ENCODE measurements at regions not wholly inside any gene's neighbourhood (a gene's known extent, or its start where the extent isn't known, plus 50 kb on each side); places are given as distances from the start of the nearest gene placed in this dataset.

DNA sequence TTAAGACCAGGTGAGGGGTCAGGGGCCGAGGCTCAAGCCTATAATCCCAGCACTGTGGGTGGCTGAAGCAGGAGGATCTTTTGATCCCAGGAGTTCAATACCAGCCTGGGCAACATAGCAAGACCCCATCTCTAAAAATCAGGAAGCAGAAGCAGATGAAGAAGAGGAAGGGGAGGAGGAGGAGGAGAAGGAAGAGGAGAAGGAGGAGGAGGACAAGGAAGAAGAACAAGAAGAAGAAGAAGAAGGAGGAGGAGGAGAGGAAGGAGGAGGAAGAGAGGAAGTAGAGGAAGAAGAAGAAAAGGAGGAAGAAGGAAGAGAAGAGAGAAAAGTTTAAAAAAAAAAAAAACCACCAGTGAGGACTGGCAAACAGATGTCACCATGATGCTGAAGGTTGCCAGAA, 92.0 kb upstream of the TMEM26 start:
- H3K4me3 ChIP-seq (ENCODE audit: low read depth, low read length), result no peak overlapping the region
- TF ChIP-seq, protein P1, sequence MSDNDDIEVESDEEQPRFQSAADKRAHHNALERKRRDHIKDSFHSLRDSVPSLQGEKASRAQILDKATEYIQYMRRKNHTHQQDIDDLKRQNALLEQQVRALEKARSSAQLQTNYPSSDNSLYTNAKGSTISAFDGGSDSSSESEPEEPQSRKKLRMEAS (IDR thresholded peaks at IDR 0.05; ENCODE audit: low read depth, low read length), result no peak
- TF ChIP-seq POLR2A (IDR thresholded peaks at IDR 0.05; ENCODE audit: extremely low read depth, insufficient read length) (no peak), MYC (IDR thresholded peaks at IDR 0.05; ENCODE audit: low read depth, low read length) (no peak)
- TF ChIP-seq, protein P2, sequence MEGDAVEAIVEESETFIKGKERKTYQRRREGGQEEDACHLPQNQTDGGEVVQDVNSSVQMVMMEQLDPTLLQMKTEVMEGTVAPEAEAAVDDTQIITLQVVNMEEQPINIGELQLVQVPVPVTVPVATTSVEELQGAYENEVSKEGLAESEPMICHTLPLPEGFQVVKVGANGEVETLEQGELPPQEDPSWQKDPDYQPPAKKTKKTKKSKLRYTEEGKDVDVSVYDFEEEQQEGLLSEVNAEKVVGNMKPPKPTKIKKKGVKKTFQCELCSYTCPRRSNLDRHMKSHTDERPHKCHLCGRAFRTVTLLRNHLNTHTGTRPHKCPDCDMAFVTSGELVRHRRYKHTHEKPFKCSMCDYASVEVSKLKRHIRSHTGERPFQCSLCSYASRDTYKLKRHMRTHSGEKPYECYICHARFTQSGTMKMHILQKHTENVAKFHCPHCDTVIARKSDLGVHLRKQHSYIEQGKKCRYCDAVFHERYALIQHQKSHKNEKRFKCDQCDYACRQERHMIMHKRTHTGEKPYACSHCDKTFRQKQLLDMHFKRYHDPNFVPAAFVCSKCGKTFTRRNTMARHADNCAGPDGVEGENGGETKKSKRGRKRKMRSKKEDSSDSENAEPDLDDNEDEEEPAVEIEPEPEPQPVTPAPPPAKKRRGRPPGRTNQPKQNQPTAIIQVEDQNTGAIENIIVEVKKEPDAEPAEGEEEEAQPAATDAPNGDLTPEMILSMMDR (IDR thresholded peaks at IDR 0.05; ENCODE audit: low read depth, low read length), result no peak
- no peak for DNase-seq (ENCODE audit: low read depth)

DNA sequence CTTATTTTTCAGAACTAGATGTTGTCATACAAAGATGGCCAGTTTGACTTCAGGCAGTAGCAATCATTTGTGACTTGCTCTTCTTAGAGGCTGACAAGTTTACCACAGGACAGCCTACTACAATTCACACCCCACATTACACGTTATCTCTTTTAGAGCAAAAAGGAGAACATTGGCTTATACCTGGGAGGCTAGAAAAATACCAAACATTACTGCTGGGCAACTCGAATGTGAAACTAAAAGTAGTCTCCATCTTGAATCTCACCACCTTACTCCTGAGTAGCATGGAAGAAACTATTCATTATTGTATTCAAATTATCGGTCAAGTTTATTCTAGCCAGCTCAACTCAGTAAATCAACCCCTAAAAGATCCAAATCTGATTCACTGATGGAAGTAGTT, 90.7 kb upstream of the TMEM26 start:
- TF ChIP-seq, protein P2 (IDR thresholded peaks at IDR 0.05; ENCODE audit: low read depth, low read length), result no peak
- TF ChIP-seq, protein P1 (IDR thresholded peaks at IDR 0.05; ENCODE audit: low read depth, low read length), result no peak
- TF ChIP-seq POLR2A (IDR thresholded peaks at IDR 0.05; ENCODE audit: extremely low read depth, insufficient read length) (no peak), MYC (IDR thresholded peaks at IDR 0.05; ENCODE audit: low read depth, low read length) (no peak)
- no peak for DNase-seq (ENCODE audit: low read depth)
- H3K4me3 ChIP-seq (ENCODE audit: low read depth, low read length), result no peak overlapping the region

DNA sequence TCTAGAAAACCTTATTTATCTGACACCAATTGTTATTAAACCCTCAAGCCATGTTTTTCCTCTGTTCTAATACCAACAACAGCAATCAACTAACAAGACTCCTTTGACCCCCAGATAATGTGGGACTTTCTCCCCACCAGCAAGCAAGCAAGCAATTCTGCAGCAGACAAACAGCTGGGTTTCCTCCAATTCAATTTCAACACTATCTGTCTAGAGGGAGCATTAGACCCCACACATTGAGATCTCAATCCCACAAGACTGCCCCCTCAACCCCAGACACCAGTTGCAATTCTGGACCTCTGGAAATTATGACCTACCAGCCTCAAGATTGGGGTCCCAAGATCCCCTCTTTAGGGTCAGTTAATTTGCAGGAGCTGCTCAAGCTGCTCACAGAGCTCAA, 89.4 kb upstream of the TMEM26 start:
- DNase-seq (ENCODE audit: low read depth), result no peak
- TF ChIP-seq, protein P2 (IDR thresholded peaks at IDR 0.05; ENCODE audit: low read depth, low read length), result no peak
- TF ChIP-seq MYC (IDR thresholded peaks at IDR 0.05; ENCODE audit: low read depth, low read length) (no peak), POLR2A (IDR thresholded peaks at IDR 0.05; ENCODE audit: extremely low read depth, insufficient read length) (no peak)
- TF ChIP-seq, protein P1 (IDR thresholded peaks at IDR 0.05; ENCODE audit: low read depth, low read length), result no peak

DNA sequence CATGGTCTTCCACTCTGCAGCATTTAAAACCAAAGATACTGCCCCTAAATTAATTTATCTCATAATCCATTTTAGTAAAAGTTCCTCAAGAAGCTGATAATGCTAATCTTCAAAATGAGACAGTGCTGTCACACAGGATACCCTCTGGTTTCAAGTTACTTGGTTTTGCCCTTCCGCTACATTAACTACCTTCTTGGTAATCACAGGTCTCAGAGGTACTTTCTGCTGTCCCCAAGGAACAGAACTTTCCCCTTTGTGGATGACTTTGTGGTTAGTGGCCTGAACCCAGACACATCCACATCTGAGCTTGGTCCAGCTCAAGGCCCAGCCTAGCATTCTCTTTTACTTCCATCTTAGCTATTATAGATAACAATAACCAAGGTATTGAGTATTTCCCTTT, 88.8 kb upstream of the TMEM26 start:
- H3K4me3 ChIP-seq (ENCODE audit: low read depth, low read length), result no peak overlapping the region
- DNase-seq (ENCODE audit: low read depth), result no peak
- TF ChIP-seq MYC (IDR thresholded peaks at IDR 0.05; ENCODE audit: low read depth, low read length), result no peak
- TF ChIP-seq, protein P2 (IDR thresholded peaks at IDR 0.05; ENCODE audit: low read depth, low read length), result no peak
- TF ChIP-seq POLR2A (IDR thresholded peaks at IDR 0.05; ENCODE audit: extremely low read depth, insufficient read length), result no peak
- TF ChIP-seq, protein P1 (IDR thresholded peaks at IDR 0.05; ENCODE audit: low read depth, low read length), result no peak

More for the DNA sequence above, 89.4 kb upstream of the TMEM26 start:
- H3K4me3 ChIP-seq (ENCODE audit: low read depth, low read length), result no peak overlapping the region

DNA sequence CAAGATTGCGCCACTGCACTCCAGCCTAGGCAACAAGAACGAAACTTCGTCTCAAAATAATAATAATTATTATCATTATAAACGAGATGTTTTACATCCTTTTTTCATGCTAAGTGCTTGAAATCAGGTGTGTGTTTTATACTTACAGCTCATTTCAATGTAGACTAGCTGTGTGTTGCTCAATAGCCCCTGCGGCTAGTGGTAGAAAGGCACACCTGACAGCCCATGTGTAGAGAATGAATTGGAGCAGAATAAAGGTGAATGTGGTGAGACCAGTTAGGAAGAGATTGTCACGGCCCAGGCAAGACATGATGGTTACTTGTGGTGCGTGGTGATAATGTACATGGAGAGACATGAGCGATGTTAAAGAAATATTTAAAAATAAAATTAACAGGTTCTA, 86.7 kb upstream of the TMEM26 start:
- TF ChIP-seq, protein P1 (IDR thresholded peaks at IDR 0.05; ENCODE audit: low read depth, low read length), result no peak
- TF ChIP-seq POLR2A (IDR thresholded peaks at IDR 0.05; ENCODE audit: extremely low read depth, insufficient read length), result no peak
- no peak for TF ChIP-seq MYC (IDR thresholded peaks at IDR 0.05; ENCODE audit: low read depth, low read length)
- TF ChIP-seq, protein P2 (IDR thresholded peaks at IDR 0.05; ENCODE audit: low read depth, low read length), result no peak
- no peak for DNase-seq (ENCODE audit: low read depth)
- no peak overlapping the region for H3K4me3 ChIP-seq (ENCODE audit: low read depth, low read length)

DNA sequence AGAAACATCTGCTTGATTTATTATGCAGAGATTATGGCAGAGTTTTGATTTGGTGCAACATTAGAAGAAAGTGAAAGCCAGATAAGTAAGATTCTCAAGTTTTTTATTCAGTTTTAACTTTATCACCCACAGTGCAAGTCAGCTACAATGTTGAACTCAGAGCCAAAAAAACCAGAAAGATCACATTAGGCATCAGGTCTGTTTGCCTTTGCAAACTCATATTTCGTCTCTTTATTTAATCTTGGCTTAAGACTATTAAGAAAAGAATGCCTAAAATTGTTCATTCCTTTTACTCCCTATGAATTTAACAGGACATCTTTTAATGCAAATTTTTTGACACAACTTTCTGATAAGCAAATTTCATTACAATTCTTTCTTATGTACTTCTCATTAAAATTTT, 76.0 kb upstream of the TMEM26 start:
- no peak for TF ChIP-seq POLR2A (IDR thresholded peaks at IDR 0.05; ENCODE audit: extremely low read depth, insufficient read length)
- no peak for TF ChIP-seq MYC (IDR thresholded peaks at IDR 0.05; ENCODE audit: low read depth, low read length)
- TF ChIP-seq, protein P1 (IDR thresholded peaks at IDR 0.05; ENCODE audit: low read depth, low read length), result no peak
- TF ChIP-seq, protein P2 (IDR thresholded peaks at IDR 0.05; ENCODE audit: low read depth, low read length), result no peak
- no peak for DNase-seq (ENCODE audit: low read depth)
- no peak overlapping the region for H3K4me3 ChIP-seq (ENCODE audit: low read depth, low read length)

All from NB4 (cell line).